Glomerular visceral epithelial cell (primary cell): ENCODE measurements at regions not wholly inside any gene's neighbourhood (a gene's known extent, or its start where the extent isn't known, plus 50 kb on each side); places are given as distances from the start of the nearest gene placed in this dataset.
A peak's percentile ranks its signal among the peaks of the same experiment; 100 is the strongest.

Experiments used
- DNase-seq: peaks from one replicate; pipeline ENCODE4 v3.0.0-alpha.2; 2016; ENCODE audit errors: extremely low spot score

GRCh38 chr18:40569605-40570004 lies 1385.4 kb upstream of the PIK3C3 start:
- DNase-seq = no peak

DNA sequence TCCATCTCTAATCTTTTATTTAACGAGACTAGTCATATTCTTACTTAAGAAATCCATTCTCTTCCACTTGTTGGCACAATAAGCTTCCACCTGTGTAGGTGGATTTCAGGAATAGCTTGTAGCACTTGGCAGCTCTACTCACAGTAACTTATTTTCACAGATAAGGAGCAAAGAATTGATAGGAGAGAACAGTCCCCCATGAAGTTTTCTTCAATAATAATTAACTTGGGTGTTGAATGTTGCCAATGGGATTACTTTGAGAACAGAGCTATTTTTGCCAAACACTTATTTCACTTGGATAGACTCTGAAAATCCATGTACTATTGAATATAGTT lies 1388.6 kb upstream of the PIK3C3 start:
- DNase-seq = no peak

DNA sequence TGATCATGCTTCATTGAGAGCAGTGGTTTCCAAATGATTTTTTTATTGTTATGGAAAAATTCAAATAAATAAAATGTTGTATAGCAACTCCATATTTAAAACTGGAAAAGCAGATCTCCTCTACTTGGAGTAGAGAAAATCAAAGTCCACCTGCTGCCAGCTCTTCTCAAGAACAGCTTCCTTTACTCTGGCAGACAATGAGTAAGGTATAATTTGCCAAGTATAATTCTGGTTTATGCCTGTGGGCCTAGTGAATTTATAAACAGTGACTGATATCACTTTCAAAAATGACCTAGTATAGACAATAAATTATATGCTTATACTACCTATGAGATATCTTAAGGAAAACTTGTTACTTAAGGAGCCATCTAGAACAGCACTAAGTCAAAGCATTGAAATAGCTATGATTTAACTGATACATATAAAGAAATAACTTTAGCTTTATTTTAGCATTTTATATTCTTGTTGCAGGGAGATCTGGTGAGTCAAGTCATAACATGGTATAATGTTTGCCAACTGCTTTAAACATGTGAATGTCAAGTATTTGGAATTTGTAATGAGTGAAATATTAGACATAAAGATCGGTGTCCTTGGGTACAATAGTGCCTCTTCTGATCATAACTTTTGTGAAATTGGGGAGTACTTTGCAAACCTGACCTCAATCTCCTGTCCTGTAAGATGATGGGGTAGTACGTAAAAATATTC lies 1389.1 kb upstream of the PIK3C3 start:
- DNase-seq = no peak

- no peak for DNase-seq
Observed at GRCh38 chr18:40559556-40559955, 1395.5 kb upstream of the PIK3C3 start.

DNA sequence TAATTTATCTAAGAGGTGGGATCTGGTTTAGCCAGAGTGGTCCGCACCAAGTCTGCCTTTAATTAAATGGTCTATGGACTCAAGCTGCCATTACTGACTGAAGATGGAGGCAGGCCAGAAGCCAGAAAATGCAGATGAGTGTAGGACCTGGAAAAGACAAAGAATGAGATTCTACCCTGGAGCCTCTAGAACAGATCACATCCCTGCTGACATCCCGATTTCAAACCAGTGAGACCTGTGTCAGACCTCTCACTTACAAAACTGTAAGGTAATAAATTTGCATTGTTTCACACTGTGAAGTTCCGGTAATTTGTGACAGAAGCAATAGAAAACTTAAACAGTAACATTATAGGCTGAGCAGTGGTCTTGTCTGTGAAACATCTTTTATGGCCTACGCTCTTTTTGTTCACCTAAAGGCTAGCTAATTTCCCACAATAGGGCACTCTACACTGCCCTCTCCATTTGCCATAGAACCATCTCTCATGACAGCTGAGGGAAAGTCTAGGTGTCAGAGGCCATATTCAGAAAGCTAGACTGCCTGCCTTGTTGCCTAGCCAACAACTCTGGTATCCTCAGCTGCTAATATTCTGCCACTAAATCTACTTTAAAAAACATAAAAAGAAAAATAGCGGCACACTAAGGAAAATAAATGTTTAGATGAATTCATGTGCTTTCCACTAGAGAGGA lies 1396.2 kb upstream of the PIK3C3 start:
- DNase-seq = no peak

- no peak for DNase-seq
Observed at GRCh38 chr18:40555914-40556313, 1399.1 kb upstream of the PIK3C3 start.

DNA sequence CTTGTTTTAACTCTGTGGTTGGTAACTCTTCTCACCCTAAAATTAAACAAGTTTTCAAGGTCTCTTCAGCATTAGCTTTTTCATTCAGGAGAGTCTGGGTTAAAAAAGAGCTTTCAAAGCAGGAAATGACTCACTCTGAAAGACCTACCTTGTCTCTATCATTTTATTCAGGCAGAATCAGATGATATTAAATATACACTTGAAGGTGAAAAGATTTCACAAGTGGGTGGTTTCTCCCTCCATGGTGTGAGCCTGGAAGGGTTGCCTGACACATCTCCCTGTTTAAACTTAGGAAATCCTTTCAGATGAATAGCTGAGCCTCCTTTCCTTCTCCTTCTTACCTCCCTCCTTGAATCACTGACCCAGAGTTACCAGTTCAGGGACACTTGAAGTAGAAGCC lies 1402.0 kb upstream of the PIK3C3 start:
- no peak for DNase-seq

DNA sequence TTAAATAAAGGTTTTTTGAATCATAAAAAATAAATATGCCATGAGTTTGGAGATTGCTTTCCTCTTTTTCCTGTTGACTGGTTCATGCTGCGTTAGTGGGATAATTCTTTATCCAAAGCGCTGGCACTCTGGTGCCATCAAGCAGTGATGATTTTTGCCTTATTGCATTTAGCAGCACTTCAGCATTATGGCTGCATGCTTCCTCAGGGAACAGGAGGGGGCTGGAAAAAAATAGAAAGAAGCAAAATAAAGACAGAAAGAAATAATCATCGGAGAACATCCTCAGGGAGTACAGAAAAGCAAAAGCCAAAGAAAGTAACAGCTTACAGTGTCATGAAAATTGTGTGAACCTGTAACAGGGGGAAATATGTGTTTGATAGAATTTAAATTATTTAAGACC lies 1408.2 kb upstream of the PIK3C3 start:
- DNase-seq = no peak

DNA sequence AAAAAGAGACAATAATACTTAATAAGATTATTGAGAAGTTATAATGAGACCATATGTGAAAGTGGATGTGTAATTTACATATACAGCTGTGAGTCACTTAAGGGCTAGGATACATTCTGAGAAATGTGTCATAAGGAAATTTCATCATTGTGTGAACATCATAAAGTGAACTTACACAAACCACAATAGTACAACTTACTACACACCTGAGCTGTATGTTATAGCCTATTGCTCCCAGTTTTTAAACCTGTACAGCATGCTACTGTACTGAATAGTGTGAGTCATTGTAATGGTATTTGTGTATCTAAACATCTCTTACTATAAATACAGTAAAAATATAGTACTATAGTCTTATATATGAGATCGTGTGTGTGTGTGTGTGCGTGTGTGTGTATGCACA lies 1420.3 kb upstream of the PIK3C3 start:
- DNase-seq = no peak

DNA sequence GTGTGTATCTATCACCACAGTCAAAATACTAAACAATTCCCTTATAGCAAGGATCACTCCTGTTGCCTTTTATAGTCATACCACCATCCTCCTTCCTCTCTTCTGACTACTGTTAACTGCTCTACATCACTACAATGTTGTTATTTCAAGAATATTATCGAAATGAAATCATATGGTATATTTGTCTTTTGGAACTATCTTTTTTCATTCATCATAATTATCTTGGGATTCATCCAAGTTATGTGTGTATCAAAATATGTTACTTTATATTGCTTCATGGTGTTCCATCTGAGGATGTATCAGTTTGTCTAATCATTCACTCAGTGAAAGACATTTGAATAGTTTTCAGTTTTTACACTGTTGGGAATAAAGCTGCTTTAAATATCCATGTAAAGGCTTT lies 1423.0 kb upstream of the PIK3C3 start:
- no peak for DNase-seq

GRCh38 chr18:40531051-40531450 lies 1424.0 kb upstream of the PIK3C3 start:
- no peak for DNase-seq

- DNase-seq = peak; percentile 4
Observed at GRCh38 chr18:40529478-40529877, 1425.6 kb upstream of the PIK3C3 start.

- no peak for DNase-seq
Observed at GRCh38 chr18:40524881-40525280, 1430.2 kb upstream of the PIK3C3 start.

GRCh38 chr18:40523287-40523686 lies 1431.7 kb upstream of the PIK3C3 start:
- no peak for DNase-seq

DNA sequence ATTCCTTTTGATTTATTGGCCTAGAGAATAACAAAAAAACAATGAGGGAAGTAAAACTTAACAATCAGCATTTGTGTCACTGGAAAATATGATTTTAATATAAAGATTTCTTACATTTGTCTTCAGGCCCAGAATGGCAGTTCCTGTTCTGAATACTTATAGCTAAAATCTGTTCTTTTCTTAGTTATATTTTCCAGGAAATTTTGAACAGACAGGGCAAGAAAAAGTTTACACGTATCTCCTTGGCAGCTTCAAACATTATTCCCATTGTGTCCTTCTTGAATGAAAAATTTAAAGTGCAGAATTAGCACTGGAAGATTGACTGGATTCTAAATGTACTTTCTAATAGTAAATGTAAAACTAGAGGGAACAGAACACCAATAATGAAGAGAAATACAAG lies 1454.0 kb upstream of the PIK3C3 start:
- no peak for DNase-seq

- no peak for DNase-seq
Observed at GRCh38 chr18:40494603-40495002, 1460.4 kb upstream of the PIK3C3 start.

GRCh38 chr18:40493316-40493715 lies 1461.7 kb upstream of the PIK3C3 start:
- DNase-seq = no peak

GRCh38 chr18:40489301-40489700 lies 1465.7 kb upstream of the PIK3C3 start:
- no peak for DNase-seq

DNA sequence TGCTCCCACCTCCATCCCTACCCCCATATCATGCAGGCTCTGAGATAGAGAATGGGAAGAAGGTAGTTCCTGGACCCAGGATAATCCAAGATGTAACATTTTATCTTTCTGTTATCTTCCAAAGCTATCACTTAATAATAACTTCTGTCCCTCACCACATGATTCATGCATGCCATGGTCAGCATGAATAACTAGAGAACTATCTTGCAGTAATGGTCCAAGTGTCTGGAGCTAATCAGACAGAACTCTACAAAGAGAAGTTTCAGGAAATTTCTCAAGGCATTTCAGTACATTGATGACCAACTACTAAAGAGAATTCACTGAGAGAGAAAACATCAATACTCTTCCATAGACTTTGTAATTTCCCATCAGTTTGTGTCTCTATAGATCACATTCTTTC lies 1469.7 kb upstream of the PIK3C3 start:
- peak; percentile 25 for DNase-seq

DNA sequence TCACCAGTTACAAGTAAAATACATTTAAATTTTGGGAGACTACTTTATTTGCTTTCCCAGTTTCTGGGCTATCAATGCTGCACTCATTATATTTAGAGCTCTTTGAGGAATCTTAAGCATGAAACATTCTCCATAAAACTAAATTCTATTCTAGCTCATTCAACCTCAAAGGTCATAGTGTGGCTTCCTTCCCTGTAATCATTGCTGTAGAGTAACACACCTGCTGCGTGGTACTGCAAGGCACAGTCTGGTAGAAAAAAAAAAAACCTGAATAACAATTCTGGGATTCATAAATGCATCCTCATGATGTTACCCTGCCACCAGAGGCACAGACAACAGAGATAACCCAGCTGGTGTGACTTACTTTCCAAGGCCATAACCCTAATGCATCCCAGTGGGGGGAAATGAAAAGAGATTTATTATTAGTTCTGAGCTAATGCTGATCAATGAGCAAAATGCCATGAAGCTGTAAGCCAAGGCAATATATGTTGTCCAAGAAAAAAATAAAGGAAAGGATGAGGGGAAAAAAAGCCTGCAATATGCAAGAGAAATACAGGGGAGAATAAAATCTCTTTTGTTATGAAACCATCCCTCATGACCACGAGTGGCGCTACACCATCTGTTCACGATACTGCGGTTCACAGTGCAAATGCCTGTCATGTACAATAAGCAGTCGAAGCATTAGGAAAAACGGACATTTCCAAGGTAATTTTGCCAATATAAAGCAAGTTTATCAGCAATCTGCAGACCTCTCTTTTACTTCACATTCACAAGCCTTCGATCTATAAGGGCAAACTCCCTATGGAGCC lies 1481.6 kb upstream of the PIK3C3 start:
- no peak for DNase-seq

DNA sequence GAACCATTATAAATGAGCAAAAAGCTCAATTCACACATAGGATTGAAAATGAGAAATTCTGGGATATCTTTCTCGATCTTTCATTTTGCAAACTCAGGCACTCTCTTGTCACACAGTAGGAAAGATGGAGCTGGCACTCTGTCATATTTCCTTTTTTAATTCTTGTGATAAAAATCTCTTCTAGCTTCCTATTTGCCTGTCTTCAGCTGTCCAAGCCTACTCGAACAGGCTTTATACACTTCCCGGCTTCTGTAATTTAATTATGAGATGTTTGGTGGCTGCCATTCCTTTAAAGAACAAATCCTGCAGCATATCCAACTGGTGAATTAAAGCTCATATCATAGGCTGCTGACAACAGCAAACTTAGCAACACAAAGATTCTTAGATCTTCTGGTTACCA lies 1484.3 kb upstream of the PIK3C3 start:
- no peak for DNase-seq

DNA sequence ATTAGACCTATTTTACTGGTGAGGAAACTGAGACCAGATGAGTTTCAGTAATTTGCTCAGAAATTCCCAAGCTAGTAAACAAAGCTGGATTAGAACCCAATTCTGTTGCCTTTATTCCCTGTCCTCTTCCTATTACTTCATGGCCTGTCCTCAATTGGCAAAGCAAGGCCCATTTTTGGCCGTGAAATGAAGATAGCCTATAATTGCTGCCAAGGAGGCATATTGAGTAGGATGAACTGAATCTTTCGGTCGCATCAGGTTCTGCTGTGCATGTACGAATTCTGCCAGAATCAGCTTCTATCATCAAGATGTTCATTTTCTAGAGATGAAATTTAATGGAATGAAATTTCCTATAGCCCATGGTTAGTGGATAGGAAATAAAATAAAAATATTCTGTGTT lies 1485.2 kb upstream of the PIK3C3 start:
- no peak for DNase-seq

DNA sequence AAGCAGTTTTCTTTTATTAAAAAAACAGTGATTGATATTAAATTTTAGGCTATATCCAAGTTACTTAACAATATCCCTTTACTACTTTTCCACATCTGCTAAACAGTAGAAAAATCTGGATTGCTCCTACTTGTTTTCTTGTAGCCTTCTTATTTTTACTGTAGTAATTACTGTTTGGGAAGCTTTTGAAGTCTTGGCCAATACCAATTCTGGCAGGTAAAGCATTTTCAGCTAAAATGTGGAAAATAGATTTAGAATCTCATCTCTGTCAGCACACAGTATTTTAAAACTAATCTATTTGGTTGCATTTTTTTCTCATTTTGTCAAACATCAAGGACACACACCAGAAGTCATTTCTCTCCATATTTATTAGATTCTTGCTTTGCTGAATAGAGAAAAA lies 1485.7 kb upstream of the PIK3C3 start:
- no peak for DNase-seq
